Mammary epithelial cell (primary cell): ENCODE measurements at regions not wholly inside any gene's neighbourhood (a gene's known extent, or its start where the extent isn't known, plus 50 kb on each side); places are given as distances from the start of the nearest gene placed in this dataset.

Experiments
- CTCF ChIP-seq, 2 donors: IDR thresholded peaks in 1 of 2; conservative IDR thresholded peaks in 1 of 2; 2 replicates each; pipeline ENCODE4 v1.5.1; 2011 to 2012; ENCODE audit warnings: inconsistent platforms in 2 of 2, low read length in 2 of 2, mild to moderate bottlenecking in 2 of 2, control low read depth in 1 of 2, low read depth in 1 of 2; ENCODE audit not compliant: insufficient read depth in 1 of 2; ENCODE audit errors: extremely low read depth in 1 of 2
- EZH2 ChIP-seq: IDR thresholded peaks from 2 replicates; pipeline ENCODE4 v1.6.1; 2012; ENCODE audit warnings: low read length, inconsistent platforms, borderline replicate concordance

- TF ChIP-seq CTCF (conservative IDR thresholded peaks at IDR 0.05 in 1 of 2, IDR thresholded peaks at IDR 0.05 in 1 of 2; ENCODE audit: extremely low read depth in 1 of 2, insufficient read depth in 1 of 2, low read depth in 1 of 2, low read length in 2 of 2) (no peak), EZH2 (no peak)
Measured at GRCh38 chr3:45306406-45307008, 80.4 kb upstream of the TMEM158 start.
